GM19035 (cell line): ENCODE measurements at regions not wholly inside any gene's neighbourhood (a gene's known extent, or its start where the extent isn't known, plus 50 kb on each side); places are given as distances from the start of the nearest gene placed in this dataset.
"Not testable (repeated sequence)": the region's sequence is repeated elsewhere in the genome, so short reads cannot be mapped to it uniquely, and the experiment has no call there.

Experiments used
- ATAC-seq: cut with Tn5 transposase; IDR thresholded peaks from one replicate; pipeline ENCODE4 v1.9.1; 2021; ENCODE audit not compliant: unreplicated experiment

- ATAC-seq, result no peak
Measured at GRCh38 chr9:81370096-81370495, 319.3 kb downstream of the TLE1 start.

GRCh38 chr9:81369121-81369520, 320.2 kb downstream of the TLE1 start:
- ATAC-seq, result no peak

GRCh38 chr9:81363916-81364480, 325.3 kb downstream of the TLE1 start:
- ATAC-seq, result no peak

- ATAC-seq, result no peak
Measured at GRCh38 chr9:81361296-81361695, 328.1 kb downstream of the TLE1 start.

- no peak for ATAC-seq
Measured at GRCh38 chr9:81351166-81351565, 338.2 kb downstream of the TLE1 start.

GRCh38 chr9:81344366-81344765, 345.0 kb downstream of the TLE1 start:
- no peak for ATAC-seq

- no peak for ATAC-seq
Measured at GRCh38 chr9:81335879-81336421, 353.4 kb downstream of the TLE1 start.

GRCh38 chr9:81321551-81321950, 367.8 kb downstream of the TLE1 start:
- ATAC-seq, result no peak

- no peak for ATAC-seq
Measured at GRCh38 chr9:81320909-81321482, 368.4 kb downstream of the TLE1 start.

- ATAC-seq, result no peak
Measured at GRCh38 chr9:81318571-81318970, 370.8 kb downstream of the TLE1 start.

- ATAC-seq, result no peak
Measured at GRCh38 chr9:81317939-81318338, 371.4 kb downstream of the TLE1 start.

GRCh38 chr9:81317223-81317622, 372.1 kb downstream of the TLE1 start:
- no peak for ATAC-seq

GRCh38 chr9:81314490-81314889, 374.9 kb downstream of the TLE1 start:
- no peak for ATAC-seq

- ATAC-seq, result no peak
Measured at GRCh38 chr9:81313877-81314276, 375.5 kb downstream of the TLE1 start.

GRCh38 chr9:81312346-81312745, 377.0 kb downstream of the TLE1 start:
- no peak for ATAC-seq

- ATAC-seq, result no peak
Measured at GRCh38 chr9:81308404-81308803, 380.9 kb downstream of the TLE1 start.

- ATAC-seq, result not testable (repeated sequence)
Measured at GRCh38 chr9:81307791-81308190, 381.6 kb downstream of the TLE1 start.

GRCh38 chr9:81305561-81306182, 383.7 kb downstream of the TLE1 start:
- ATAC-seq, result no peak

- ATAC-seq, result no peak
Measured at GRCh38 chr9:81303658-81304057, 385.7 kb downstream of the TLE1 start.

- ATAC-seq, result no peak
Measured at GRCh38 chr9:81293651-81294050, 395.7 kb downstream of the TLE1 start.

- no peak for ATAC-seq
Measured at GRCh38 chr9:81292056-81292805, 397.1 kb downstream of the TLE1 start.

GRCh38 chr9:81289622-81290021, 399.7 kb downstream of the TLE1 start:
- no peak for ATAC-seq
